MV-4-11 (cell line): ENCODE measurements at regions not wholly inside any gene's neighbourhood (a gene's known extent, or its start where the extent isn't known, plus 50 kb on each side); places are given as distances from the start of the nearest gene placed in this dataset.
"Not testable (repeated sequence)": the region's sequence is repeated elsewhere in the genome, so short reads cannot be mapped to it uniquely, and the experiment has no call there.

Source experiments
- DNase-seq: peaks from one replicate; lab custom pipeline; 2025; lab: John Stamatoyannopoulos, UW

GRCh38 chr9:36521148-36521547 is 51.5 kb upstream of the MELK start:
- DNase-seq, result no peak

GRCh38 chr9:36517131-36517530 is 55.6 kb upstream of the MELK start:
- DNase-seq, result no peak

- no peak for DNase-seq
These were observed 68.5 kb upstream of the MELK start for GRCh38 chr9:36504156-36504555.

GRCh38 chr9:36503172-36504088 is 69.3 kb upstream of the MELK start:
- no peak for DNase-seq

- DNase-seq, result no peak
These were observed 71.0 kb upstream of the MELK start for GRCh38 chr9:36501727-36502126.

- not testable (repeated sequence) for DNase-seq
These were observed 71.8 kb upstream of the MELK start for GRCh38 chr9:36500931-36501330.

- no peak for DNase-seq
These were observed 73.4 kb upstream of the MELK start for GRCh38 chr9:36499174-36499890.

- DNase-seq, result peak; percentile 44
These were observed 79.1 kb upstream of the MELK start for GRCh38 chr9:36493564-36493963.

GRCh38 chr9:36492865-36493264 is 79.8 kb upstream of the MELK start:
- DNase-seq, result peak; percentile 78

GRCh38 chr9:36489453-36489852 is 83.2 kb upstream of the MELK start:
- no peak for DNase-seq

GRCh38 chr9:36488389-36488756 is 84.3 kb upstream of the MELK start:
- no peak for DNase-seq

- peak; percentile 83 for DNase-seq
These were observed 85.0 kb upstream of the MELK start for GRCh38 chr9:36487482-36488388.

- peak; percentile 52 for DNase-seq
These were observed 85.7 kb upstream of the MELK start for GRCh38 chr9:36486933-36487481.

- peak; percentile 6 for DNase-seq
These were observed 86.3 kb upstream of the MELK start for GRCh38 chr9:36486329-36486932.

GRCh38 chr9:36485647-36486328 is 85.7 kb upstream of the RNF38 start:
- no peak for DNase-seq

- no peak for DNase-seq
These were observed 84.1 kb upstream of the RNF38 start for GRCh38 chr9:36484124-36484523.

- DNase-seq, result peak; percentile 13
These were observed 79.0 kb upstream of the RNF38 start for GRCh38 chr9:36479101-36479500.

- DNase-seq, result no peak
These were observed 71.3 kb upstream of the RNF38 start for GRCh38 chr9:36471359-36471758.

GRCh38 chr9:36470643-36471290 is 70.7 kb upstream of the RNF38 start:
- DNase-seq, result peak; percentile 63

GRCh38 chr9:36463467-36463866 is 63.4 kb upstream of the RNF38 start:
- DNase-seq, result no peak
